MM.1S (cell line): ENCODE measurements at regions not wholly inside any gene's neighbourhood (a gene's known extent, or its start where the extent isn't known, plus 50 kb on each side); places are given as distances from the start of the nearest gene placed in this dataset.

Experiments
- DNase-seq: peaks from one replicate; pipeline ENCODE4 v3.0.0-alpha.2; 2015
- H2AFZ ChIP-seq: fragments of 300-600 bp; sonication (generic); 2 replicates; pipeline ENCODE4 v1.6.0; 2016; ENCODE audit warnings: antibody characterized with exemption, low read length
- H3F3A ChIP-seq: fragments of 300-600 bp; sonication (generic); 2 replicates; pipeline ENCODE4 v1.6.1; 2016; ENCODE audit warnings: mild to moderate bottlenecking, antibody characterized with exemption, low read length, moderate library complexity, mixed read lengths; ENCODE audit not compliant: insufficient read depth
- H3K27ac ChIP-seq: fragments of 300-600 bp; sonication (generic); 2 replicates; pipeline ENCODE4 v1.5.1; 2016; ENCODE audit warnings: mild to moderate bottlenecking, low read length
- H3K27me3 ChIP-seq: fragments of 300-600 bp; sonication (generic); replicated peaks from 2 replicates; pipeline ENCODE4 v1.6.0; 2016; ENCODE audit warnings: low read length; ENCODE audit not compliant: insufficient read depth
- H3K36me3 ChIP-seq: fragments of 300-600 bp; sonication (generic); replicated peaks from 2 replicates; pipeline ENCODE4 v1.6.1; 2016; ENCODE audit warnings: mild to moderate bottlenecking, low read length, mixed read lengths; ENCODE audit not compliant: insufficient read depth
- H3K4me1 ChIP-seq: fragments of 300-600 bp; sonication (generic); 2 replicates; pipeline ENCODE4 v1.6.1; 2016; ENCODE audit warnings: low read length, mixed read lengths
- H3K4me2 ChIP-seq: fragments of 300-600 bp; sonication (generic); 2 replicates; pipeline ENCODE4 v1.6.0; 2016; ENCODE audit warnings: low read depth, low read length
- H3K4me3 ChIP-seq: fragments of 300-600 bp; sonication (generic); 2 replicates; pipeline ENCODE4 v1.5.1; 2016; ENCODE audit warnings: low read length, mixed read lengths
- H3K79me2 ChIP-seq: fragments of 300-600 bp; sonication (generic); 2 replicates; pipeline ENCODE4 v1.6.1; 2016; ENCODE audit warnings: mixed run types, low read length, mixed read lengths
- H3K9ac ChIP-seq: fragments of 300-600 bp; sonication (generic); 2 replicates; pipeline ENCODE4 v1.6.1; 2016; ENCODE audit warnings: low read length, mixed read lengths
- H3K9me2 ChIP-seq: fragments of 300-600 bp; sonication (generic); replicated peaks from 2 replicates; pipeline ENCODE4 v1.6.1; 2016; ENCODE audit warnings: mild to moderate bottlenecking, low read length, mixed read lengths; ENCODE audit not compliant: insufficient read depth
- H3K9me3 ChIP-seq: fragments of 300-600 bp; sonication (generic); replicated peaks from 2 replicates; pipeline ENCODE4 v1.6.1; 2016; ENCODE audit warnings: mild to moderate bottlenecking, low read length, mixed read lengths; ENCODE audit not compliant: insufficient read depth
- H4K20me1 ChIP-seq: fragments of 300-600 bp; sonication (generic); 2 replicates; pipeline ENCODE4 v1.6.1; 2016; ENCODE audit warnings: mild to moderate bottlenecking, low read length, moderate library complexity, mixed read lengths; ENCODE audit not compliant: insufficient read depth
- EZH2 ChIP-seq: fragments of 300-600 bp; sonication (generic); optimal IDR thresholded peaks from 2 replicates; pipeline ENCODE3; 2017; ENCODE audit warnings: low read depth, mild to moderate bottlenecking, antibody characterized with exemption, low read length, mixed read lengths
- EZH2phosphoT487 ChIP-seq: fragments of 300-600 bp; sonication (generic); IDR thresholded peaks from 2 replicates; pipeline ENCODE4 v1.6.1; 2018; ENCODE audit warnings: antibody characterized with exemption, low read length
- TF ChIP-seq, protein P1 (sequence below): fragments of 300-600 bp; sonication (generic); IDR thresholded peaks from 2 replicates; pipeline ENCODE4 v1.5.1; 2016; ENCODE audit warnings: antibody characterized with exemption, low read length, mixed read lengths

DNA sequence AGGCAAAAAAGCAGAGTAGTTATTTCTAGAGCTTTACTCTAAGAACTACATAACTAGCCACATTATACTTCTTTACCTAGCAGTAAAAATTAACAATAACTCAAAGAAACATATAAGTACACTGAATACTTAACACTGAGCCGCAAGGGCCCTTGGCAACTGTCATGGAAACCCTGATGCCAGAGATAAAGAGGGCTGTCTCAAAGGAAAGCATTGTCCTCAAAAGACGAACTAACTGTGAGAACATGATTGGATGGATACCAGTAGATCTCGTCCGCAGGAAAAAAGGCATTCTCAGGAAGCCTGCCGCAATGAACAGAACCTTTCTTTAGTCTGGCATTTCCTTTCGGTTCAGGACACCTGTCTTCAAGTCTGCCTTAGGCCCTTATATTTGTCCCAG is 379.0 kb upstream of the SLC30A5 start:
- no peak for TF ChIP-seq EZH2
- no peak for TF ChIP-seq EZH2phosphoT487
- TF ChIP-seq, protein P1, sequence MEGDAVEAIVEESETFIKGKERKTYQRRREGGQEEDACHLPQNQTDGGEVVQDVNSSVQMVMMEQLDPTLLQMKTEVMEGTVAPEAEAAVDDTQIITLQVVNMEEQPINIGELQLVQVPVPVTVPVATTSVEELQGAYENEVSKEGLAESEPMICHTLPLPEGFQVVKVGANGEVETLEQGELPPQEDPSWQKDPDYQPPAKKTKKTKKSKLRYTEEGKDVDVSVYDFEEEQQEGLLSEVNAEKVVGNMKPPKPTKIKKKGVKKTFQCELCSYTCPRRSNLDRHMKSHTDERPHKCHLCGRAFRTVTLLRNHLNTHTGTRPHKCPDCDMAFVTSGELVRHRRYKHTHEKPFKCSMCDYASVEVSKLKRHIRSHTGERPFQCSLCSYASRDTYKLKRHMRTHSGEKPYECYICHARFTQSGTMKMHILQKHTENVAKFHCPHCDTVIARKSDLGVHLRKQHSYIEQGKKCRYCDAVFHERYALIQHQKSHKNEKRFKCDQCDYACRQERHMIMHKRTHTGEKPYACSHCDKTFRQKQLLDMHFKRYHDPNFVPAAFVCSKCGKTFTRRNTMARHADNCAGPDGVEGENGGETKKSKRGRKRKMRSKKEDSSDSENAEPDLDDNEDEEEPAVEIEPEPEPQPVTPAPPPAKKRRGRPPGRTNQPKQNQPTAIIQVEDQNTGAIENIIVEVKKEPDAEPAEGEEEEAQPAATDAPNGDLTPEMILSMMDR: no peak
- Histone ChIP-seq H2AFZ (no peak overlapping the region), H3K4me2 (no peak overlapping the region)

GRCh38 chr5:68720884-68721610 is 372.8 kb upstream of the SLC30A5 start:
- Histone ChIP-seq H3K27me3 (no peaks in the 10 kb centered on the region), H3K27ac (no peak overlapping the region), H3K4me2 (no peak overlapping the region), H3K9ac (no peak overlapping the region), H3K9me2 (no peaks in the 10 kb centered on the region), H3F3A (no peaks in the 10 kb centered on the region), H2AFZ (no peak overlapping the region), H3K9me3 (no peaks in the 10 kb centered on the region), H3K79me2 (no peaks in the 10 kb centered on the region), H3K36me3 (no peaks in the 10 kb centered on the region), H3K4me1 (no peaks in the 10 kb centered on the region), H3K4me3 (no peak overlapping the region), H4K20me1 (no peaks in the 10 kb centered on the region)
- no peak for TF ChIP-seq EZH2phosphoT487
- TF ChIP-seq EZH2: no peak
- TF ChIP-seq, protein P1: no peak
- DNase-seq: no peak

More for the DNA sequence above, 379.0 kb upstream of the SLC30A5 start:
- H3K27me3 ChIP-seq: no peaks in the 10 kb centered on the region
- no peaks in the 10 kb centered on the region for H4K20me1 ChIP-seq
- DNase-seq: no peak
- no peaks in the 10 kb centered on the region for H3K36me3 ChIP-seq
- no peaks in the 10 kb centered on the region for H3K9me3 ChIP-seq
- no peaks in the 10 kb centered on the region for H3K9me2 ChIP-seq
- no peak overlapping the region for H3K4me3 ChIP-seq
- H3K79me2 ChIP-seq: no peaks in the 10 kb centered on the region
- H3F3A ChIP-seq: no peaks in the 10 kb centered on the region
- no peak overlapping the region for H3K9ac ChIP-seq
- no peak overlapping the region for H3K27ac ChIP-seq
- peaks cover 25% of the 10 kb centered on the region for H3K4me1 ChIP-seq

GRCh38 chr5:68722357-68722756 is 371.5 kb upstream of the SLC30A5 start:
- no peak overlapping the region for H3K9ac ChIP-seq
- H3K4me3 ChIP-seq: no peak overlapping the region
- no peak overlapping the region for H3K27ac ChIP-seq
- no peaks in the 10 kb centered on the region for H4K20me1 ChIP-seq
- H3K27me3 ChIP-seq: no peaks in the 10 kb centered on the region
- DNase-seq: no peak
- H3K4me2 ChIP-seq: no peak overlapping the region
- no peak for TF ChIP-seq EZH2
- TF ChIP-seq EZH2phosphoT487: no peak
- TF ChIP-seq, protein P1: no peak
- no peaks in the 10 kb centered on the region for H3K4me1 ChIP-seq
- no peaks in the 10 kb centered on the region for H3F3A ChIP-seq
- H2AFZ ChIP-seq: no peak overlapping the region
- H3K9me3 ChIP-seq: no peaks in the 10 kb centered on the region
- H3K36me3 ChIP-seq: no peaks in the 10 kb centered on the region
- H3K9me2 ChIP-seq: no peaks in the 10 kb centered on the region
- H3K79me2 ChIP-seq: no peaks in the 10 kb centered on the region
